HG03159 (cell line): ENCODE measurements at regions not wholly inside any gene's neighbourhood (a gene's known extent, or its start where the extent isn't known, plus 50 kb on each side); places are given as distances from the start of the nearest gene placed in this dataset.
"Not testable (repeated sequence)": the region's sequence is repeated elsewhere in the genome, so short reads cannot be mapped to it uniquely, and the experiment has no call there.

Experiments
- ATAC-seq: cut with Tn5 transposase; IDR thresholded peaks from one replicate; pipeline ENCODE4 v1.9.1; 2021; ENCODE audit warnings: mild to moderate bottlenecking, moderate library complexity; ENCODE audit not compliant: unreplicated experiment

DNA sequence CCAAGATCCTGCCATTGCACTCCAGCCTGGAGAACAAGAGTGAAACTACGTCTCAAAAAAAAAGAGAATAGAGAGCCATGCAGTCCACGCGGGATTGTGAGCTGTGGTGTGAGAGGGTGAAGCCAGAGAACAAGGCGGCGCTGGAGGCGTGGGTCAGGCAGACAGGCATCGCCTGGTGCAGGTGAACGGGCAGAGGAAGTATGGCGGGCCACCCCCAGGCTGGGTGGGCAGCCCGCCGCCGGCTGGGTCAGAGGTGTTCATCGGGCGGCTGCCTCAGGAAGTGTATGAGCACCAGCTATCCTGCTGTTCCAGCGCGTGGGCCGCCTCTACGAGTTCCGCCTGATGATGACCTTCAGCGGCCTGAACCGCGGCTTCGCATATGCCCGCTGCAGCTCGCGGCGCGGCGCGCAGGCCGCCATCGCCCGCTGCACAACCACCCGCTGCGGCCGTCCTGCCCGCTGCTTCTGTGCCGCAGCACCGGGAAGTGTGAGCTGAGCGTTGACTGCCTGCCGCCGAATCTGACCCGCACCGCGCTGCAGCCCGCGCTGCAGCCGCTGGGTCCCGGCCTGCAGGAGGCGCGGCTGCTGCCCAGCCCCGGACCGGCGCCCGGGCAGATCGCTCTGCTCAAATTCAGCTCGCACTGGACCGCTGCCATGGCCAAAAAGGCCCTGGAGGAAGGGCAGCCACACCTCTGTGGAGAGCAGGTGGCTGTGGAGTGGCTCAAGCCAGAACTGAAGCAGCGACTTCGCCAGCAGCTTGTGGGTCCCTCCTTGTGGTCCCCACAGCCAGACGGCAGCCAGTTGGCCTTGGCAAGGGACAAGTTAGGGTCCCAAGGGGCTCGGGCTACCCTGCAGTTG lies 95.5 kb upstream of the PLEKHM1 start:
- peak; percentile 23 for ATAC-seq

DNA sequence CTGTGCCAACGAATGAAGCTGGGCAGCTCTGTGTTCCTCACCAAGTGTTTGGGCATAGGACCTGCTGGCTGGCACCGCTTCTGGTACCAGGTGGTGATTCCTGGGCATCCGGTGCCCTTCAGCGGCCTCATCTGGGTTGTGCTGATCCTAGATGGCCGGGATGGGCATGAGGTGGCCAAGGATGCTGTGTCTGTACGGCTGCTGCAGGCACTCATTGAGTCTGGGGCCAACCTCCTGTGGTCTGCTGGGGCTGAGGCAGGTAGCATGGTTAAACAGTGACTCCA lies 96.1 kb upstream of the PLEKHM1 start:
- ATAC-seq = not testable (repeated sequence)

DNA sequence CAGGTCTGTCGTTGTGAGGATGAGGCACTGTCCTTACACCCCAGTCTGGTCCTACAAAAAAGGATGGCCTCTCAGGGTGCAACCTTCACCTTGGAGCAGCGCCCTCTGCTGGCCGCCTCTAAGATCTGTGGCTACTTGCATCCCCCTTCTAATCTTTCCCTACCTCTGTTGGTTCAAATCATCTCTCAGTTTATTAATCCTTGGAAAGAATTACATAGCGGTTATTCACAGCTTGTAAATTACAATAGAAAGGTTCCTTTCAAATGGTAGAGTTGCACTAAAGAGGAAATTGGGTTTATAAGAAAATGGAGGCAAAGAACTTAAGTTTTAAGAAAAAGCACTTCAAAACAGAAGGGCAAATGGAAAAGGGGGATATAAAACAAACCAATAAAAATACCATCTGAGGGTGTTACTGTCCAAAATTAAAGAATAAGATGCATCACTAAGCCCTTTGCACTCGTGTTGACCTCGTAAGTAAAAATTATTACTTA lies 102.0 kb upstream of the PLEKHM1 start:
- ATAC-seq = not testable (repeated sequence)

DNA sequence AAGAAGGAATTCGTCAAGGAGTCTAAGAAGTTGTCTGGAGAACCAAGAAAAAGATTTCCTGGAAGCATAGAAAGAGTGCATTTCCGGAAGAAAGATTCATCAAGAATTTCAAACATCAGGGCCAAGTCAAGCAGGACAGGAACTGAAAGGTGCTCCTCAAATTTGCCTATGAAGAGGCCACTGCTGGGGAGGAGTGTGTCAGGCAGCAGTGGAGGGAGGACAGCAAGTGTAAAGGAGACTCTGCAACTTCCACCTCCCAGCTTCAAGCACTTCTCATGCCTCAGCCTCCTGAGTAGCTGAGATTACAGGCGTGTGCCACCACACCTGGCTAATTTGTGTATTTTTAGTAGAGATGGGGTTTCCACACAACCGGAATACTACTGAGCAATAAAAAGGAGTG lies 105.8 kb upstream of the PLEKHM1 start:
- not testable (repeated sequence) for ATAC-seq

DNA sequence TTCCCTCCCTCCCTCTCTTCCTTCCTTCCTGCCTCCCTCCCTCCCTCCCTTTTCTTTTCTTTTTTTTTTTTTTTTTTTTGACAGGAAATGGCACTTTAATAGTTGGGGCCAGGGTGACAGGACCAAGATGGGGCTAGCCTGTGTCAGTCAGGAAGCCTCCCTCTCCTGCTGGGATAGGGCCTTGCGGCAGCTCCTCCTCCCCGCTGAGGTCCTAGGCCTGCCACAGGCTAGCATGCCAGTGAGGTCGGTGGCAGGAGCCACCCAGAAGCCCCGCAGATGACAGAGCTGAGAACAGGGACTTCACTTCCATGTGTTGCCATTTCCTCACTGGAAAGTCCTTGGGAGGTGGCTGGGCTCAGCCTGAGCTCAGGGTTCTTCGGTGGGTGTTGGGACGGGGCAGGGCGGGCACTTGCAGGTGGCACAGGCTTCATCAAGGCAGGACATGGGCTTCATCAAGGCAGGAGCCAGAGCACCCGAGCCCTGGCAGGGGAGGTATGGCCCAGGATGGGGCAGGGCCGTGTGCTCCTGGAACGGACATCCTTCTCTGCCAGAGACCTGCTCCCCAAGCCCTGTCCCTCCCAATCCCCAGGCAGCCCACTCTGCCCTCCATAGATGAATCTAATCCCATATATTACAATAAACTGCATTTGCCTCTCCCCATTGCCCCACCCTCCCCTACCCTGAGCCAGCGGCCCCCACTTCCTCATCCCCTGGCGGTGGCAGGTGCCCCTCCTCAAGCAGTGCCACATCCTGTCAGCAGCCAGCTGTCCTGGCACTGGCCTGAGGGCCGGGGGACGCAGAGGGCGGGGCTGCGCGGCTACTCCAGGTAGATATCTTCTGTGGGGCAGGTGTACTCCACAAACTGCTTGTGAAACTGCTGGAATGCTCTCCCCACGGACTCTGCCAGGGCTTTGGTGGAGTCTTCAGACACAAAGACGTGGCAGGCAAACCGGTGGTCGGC lies 109.8 kb upstream of the PLEKHM1 start:
- not testable (repeated sequence) for ATAC-seq

DNA sequence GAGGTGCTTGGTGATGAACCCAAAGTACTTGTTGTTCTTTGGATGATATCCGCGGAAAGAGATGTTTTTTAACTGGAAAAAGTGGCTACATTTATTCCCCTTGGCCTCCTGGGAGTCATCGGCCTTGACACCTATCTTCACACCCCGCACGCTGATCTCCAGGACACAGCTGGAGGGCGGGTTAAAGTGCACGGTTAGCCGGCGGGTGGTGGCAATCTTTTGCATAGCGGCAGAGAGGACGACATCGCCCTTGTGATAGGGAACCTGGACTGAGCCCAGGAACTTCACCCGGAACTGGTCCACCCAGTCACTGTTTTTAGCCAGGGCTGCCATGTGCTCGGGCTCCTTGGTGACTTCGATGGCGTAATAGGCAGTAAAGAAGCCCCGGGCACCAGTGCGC lies 110.5 kb upstream of the PLEKHM1 start:
- not testable (repeated sequence) for ATAC-seq

DNA sequence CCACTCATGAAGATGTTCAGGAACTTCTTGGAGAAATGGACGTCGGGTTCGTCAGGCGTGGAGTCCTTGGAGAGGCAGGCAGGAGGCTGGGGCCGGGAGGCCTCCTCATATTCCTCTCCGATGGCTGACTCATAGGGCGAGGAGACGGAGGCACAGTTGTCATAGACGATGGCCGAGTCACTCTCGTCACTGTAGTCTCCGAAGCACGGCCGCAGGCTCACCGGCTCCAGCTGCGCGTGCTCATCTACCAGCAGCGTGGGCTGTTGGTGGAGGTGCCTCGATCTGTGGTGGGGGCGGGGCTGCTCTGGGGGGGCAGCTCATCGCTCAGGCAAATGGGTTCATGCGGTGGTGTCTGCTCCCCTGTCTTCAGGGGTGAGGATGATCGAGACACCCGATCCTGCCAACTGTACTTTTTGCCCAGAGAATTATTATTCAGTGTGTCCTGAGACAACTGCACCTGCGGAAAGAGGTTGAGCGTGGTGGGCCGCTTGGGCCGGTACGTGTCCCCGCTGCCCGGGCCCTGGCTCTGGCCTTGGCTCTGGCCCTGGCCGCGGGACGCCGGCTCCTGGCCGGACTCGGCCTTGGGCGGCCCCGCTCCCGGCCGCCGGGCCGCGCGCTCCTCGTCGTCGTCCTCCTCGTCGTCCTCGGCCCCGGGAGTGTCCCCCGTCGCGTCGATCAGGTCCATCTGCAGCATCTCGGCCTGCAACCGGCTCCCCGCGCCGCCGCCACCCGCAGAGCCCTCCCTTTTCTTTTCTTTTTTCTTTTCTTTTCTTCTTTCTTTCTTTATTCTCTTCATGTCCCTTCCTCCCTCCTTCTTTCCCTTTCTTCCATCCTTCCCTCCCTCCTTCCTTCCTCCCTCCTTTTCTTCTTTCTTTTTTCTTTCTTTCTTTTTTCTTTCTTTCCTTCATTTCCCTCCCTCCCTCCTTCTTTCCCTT lies 111.4 kb upstream of the PLEKHM1 start:
- ATAC-seq = not testable (repeated sequence)

DNA sequence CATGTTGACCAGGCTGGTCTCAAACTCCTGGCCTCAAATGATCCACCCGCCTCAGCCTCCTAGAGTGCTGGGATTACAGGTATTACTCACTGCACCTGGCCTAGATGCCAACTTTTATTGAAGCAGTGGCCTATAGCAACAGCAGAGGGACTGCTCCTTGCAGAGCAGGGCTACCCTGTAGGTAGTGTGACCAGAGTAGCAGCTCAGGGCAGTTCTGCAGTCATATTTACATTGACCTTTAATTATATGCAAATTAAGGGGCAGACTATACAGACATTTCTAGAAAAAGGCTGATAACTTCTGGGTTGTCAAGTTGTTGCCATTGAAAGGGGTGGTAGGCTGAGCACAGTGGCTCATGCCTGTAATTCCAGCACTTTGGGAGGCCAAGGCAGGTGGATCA lies 115.2 kb upstream of the PLEKHM1 start:
- not testable (repeated sequence) for ATAC-seq

DNA sequence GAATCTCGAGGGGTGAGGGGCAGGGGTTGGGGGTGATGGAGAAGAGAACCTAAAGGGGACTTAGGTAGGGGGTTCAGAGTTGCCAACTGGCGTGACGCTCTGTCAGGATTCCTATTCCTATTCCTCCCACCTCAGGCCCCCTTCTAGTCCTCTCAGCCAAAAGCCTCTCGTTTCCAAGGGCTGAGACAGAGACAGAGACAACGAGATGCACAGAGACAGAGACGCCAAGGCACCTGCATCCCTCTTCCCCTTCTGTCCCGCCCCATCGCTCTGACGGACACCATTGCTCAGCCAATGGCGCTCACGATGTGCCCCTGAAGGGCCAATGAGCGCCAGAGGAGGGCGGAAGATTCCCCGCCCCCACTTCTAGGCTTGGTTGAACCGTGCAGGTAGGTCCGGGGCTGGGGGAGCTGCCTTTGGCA lies 129.5 kb upstream of the PLEKHM1 start:
- ATAC-seq = peak; percentile 98

DNA sequence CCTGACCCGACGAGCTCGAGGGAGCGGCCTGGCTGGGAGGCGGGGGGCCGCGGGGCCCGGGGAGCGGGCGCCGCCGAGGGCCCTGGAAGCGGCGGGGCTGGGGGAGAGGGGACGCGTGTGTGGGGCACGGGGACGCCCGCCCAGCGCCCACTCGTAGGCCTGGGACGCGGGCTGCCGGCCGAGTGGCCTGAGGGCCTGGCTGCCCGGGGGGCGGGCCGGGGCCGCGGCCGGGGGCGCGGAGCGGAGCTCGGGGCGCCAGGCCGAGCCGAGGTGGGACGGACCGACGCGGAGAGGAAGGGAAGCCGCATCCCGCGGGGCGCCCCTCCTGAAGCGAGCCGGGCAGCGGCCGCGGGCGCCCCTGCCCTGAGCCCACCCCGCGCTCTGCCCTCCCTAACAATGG lies 129.9 kb upstream of the PLEKHM1 start:
- peak; percentile 39 for ATAC-seq

DNA sequence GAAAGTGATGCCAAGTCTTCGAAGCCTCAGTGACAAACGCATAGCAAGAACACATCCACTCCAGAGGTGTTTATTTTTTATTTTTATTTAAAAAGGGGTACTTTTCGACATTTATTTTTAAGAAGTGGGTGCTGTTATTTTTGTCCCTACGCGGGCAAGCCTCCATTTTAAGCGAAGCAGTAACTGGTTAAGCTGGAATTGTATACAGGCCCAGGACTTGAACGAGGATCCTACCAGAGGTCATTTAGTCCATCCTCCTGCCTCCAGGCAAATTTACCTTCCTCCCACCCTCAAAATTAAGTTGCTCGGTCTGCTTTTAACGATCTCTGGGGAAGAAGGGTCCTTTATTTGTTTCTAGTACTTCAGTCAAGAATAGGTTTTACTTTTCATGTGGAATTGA lies 130.6 kb upstream of the PLEKHM1 start:
- not testable (repeated sequence) for ATAC-seq

DNA sequence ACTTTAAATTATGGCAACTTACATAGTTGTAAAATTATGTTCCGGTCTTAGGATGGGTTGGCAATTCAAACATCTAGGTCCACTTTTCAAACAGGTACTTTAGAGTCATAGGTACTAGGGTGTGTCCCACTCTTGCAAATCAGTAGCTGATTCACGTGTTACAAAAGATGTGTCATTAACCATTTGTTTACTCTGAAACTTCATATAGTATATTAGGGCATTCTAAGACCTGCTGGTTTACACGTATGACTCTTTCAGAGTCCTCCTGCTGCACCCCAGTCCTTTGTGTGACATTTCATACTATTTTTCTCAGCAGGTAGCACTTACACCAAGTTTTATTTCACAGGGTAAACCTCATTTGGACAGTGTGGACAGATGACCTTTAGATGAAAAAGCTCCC lies 131.8 kb upstream of the PLEKHM1 start:
- ATAC-seq = not testable (repeated sequence)

DNA sequence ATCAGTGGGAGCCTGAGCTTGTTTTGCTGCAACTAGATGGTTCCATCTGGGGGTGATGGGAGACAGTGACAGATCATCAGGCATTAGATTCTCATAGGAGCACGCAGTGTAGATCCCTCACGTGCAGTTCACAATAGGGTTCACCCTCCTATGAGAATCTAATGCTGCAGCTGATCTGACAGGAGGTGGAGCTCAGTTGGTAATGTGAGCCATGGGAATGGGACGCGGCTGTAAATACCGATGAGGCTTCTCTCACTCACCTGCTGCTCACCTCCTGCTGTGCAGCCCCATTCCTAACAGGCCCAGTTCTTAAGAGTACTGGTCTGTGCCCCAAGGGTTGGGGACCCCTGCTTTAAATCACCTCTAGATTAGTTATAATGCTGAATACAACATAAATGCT lies 137.5 kb upstream of the PLEKHM1 start:
- ATAC-seq = no peak

DNA sequence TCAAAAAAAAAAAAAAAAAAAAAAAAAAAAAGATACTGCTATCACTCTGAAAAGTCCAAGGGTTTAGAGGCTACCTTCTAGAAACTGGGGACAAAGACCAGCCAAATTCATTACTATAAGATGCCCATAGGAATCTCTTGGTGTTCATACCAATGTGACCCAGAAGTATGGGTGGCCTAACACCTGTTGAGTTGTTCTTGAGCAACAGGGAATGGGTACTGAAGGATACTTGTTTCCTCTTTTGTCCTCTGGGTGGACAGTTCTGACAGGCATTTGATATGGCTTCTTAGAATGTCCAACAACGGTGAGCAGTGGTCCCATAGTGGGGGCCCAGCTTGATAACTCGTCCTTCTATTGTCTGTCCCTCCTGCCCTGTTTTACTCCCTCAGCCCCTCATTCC lies 141.4 kb upstream of the PLEKHM1 start:
- no peak for ATAC-seq

DNA sequence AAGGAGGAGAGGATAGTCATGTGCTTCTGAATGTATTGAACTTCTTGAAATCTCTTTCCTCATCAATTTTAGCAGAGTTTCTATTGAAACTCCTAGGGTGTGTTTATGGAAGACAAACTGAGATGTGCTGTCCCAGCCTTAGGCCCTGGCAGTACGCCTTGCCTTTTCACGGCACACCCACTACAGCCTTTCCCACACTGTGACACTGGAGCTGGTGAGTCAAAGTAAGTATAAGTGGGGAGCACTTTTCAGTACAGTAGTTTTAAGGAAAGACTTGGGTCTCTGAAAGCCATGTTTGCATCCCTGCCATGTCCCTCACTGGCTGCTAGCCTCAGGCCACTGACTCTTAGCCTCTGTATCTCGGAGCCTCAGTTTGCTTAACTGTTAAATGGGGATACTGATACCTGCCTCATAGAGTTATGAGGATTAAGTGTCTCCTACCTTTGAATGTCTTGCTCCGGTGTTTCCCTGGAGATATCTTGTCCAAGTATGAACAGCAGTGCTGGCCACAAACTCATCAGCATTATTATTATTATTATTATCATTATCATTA lies 144.7 kb upstream of the CRHR1 start:
- ATAC-seq = no peak

DNA sequence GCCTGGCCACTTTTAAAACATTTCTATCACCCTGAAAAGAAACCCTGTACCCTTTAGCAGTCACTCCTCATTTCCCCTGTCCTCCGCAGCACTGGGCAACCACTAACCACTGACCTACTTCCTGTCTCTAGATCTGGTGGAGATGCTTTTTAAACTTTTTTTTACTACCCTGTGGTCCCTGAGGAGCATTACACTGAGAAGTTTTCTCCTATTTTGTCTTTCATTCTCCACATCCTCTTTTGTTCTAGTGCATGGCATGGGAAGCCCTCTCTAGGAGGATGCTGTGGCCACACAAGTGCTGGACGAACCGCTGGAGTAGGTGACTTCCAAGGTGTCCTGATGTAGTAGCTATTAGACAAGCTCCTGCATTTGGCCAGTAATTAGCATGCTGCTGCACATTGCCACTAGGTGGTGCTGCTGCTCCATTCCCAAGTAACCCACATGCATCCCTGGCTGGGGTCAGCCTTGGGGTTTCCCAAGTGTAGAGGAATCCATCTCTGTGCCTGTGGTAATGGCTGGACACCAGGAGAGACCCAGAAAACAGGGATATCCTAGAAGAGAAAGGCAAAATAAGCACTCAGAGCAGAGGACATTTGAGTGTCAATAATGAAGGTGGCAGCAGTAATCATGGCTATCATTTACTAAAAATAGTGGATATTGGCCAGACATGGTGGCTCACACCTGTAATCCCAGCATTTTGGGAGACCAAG lies 143.8 kb upstream of the CRHR1 start:
- no peak for ATAC-seq

DNA sequence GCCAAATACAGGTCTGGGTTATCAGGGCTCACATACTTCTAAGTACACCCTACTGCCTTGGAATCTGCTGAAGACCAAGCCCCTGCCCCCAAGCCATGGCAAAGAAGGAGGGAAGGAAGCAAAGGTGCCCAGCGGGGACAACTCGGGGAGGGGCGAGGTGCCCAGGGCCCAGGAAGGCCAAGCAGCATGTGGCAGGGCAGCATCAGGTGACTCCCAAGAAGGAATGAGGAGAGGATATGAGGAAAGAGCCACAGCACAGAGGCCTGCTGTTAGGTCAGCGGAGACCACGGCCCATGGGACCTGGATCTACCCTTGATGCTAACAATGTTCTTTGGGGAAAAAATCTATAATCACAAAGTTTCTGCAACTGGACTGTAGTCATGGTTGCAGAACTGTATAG lies 142.6 kb upstream of the CRHR1 start:
- no peak for ATAC-seq

DNA sequence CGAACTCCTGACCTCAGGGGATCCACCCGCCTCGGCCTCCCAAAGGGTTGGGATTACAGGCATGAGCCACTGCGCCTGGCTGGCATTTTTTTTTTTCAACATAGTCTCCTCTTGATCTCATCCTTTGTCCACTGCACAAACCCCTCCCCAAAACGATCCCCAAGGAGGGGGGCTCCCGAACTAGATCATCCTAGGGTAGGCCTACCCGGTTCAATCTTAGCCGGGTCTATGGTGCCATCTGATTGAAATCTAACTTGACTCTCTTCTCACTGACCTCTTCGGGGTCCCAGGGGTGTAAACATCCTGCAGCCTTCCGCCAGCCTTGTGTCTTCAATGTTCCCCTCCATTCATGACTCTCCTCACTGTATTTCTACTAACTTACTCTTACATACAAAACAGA lies 140.5 kb upstream of the CRHR1 start:
- no peak for ATAC-seq

DNA sequence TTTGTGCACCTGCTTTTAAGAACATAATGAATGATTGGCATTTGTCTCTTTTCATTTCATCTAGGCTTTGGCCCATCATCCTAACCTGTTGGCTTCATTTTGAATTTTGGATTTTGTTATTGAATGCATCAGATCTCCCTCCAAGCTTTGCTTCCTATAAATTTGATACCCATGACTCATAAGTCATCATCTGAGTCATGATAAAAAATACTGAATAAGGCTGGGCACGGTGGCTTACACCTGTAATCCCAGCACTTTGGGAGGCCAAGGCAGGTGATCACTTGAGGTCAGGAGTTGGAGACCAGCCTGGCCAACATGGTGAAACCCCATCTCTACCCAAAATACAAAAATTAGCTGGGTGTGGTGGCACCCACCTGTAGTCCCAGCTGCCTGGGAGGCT lies 139.5 kb upstream of the CRHR1 start:
- ATAC-seq = not testable (repeated sequence)

DNA sequence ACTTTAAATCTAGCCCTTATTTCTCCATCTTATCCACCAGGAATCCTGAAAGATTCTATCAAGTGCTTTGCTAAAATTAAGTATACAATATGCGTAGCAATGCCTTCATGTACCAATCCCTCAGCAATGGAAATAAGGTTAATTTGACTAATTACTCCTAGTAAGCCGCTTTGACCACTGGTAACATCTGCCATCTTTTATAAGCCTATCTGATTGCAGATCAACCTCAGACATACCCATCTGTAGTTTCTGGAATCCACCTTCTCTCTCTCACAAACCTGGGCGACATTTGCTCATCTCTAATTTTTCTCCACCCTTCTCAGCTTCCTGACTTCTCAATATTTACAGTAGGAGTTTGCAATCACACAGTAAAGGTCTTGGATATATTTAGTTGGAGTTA lies 138.8 kb upstream of the CRHR1 start:
- no peak for ATAC-seq
